ENCODE measurements at regions not wholly inside any gene's neighbourhood (a gene's known extent, or its start where the extent isn't known, plus 50 kb on each side); places are given as distances from the start of the nearest gene placed in this dataset.

DNA sequence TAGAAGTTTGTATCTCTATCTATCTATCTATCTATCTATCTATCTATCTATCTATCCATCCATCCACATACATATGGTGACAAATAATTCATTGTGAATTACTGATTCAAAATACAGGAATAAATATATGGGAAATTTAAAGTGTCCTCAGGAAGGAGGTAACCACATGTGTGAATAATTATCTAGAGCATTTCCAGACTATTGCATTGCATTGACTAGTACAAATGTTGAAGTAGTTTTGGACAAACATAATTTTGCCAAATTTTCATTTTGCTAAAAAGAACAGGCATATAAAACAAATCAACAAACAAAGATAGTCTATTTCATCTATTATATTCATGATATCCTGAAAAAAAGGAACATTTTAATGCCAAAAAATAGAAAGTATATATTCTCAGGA, 192.7 kb downstream of the UTRN start:
- TF ChIP-seq RAD21 (IDR thresholded peaks at IDR 0.05 in 1 of 2, conservative IDR thresholded peaks at IDR 0.05 in 1 of 2; ENCODE audit: low read depth in 2 of 2, low read length in 2 of 2) (no peak), POLR2A (IDR thresholded peaks at IDR 0.05; ENCODE audit: control extremely low read depth in 1 of 2, low read depth in 2 of 2, low read length in 2 of 2) (no peak), NRF1 (IDR thresholded peaks at IDR 0.05; ENCODE audit: low read depth, low read length) (no peak)
- TF ChIP-seq, protein P1, sequence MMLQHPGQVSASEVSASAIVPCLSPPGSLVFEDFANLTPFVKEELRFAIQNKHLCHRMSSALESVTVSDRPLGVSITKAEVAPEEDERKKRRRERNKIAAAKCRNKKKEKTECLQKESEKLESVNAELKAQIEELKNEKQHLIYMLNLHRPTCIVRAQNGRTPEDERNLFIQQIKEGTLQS (IDR thresholded peaks at IDR 0.05; ENCODE audit: insufficient read depth, low read depth, low read length): no peak
- TF ChIP-seq, protein P2, sequence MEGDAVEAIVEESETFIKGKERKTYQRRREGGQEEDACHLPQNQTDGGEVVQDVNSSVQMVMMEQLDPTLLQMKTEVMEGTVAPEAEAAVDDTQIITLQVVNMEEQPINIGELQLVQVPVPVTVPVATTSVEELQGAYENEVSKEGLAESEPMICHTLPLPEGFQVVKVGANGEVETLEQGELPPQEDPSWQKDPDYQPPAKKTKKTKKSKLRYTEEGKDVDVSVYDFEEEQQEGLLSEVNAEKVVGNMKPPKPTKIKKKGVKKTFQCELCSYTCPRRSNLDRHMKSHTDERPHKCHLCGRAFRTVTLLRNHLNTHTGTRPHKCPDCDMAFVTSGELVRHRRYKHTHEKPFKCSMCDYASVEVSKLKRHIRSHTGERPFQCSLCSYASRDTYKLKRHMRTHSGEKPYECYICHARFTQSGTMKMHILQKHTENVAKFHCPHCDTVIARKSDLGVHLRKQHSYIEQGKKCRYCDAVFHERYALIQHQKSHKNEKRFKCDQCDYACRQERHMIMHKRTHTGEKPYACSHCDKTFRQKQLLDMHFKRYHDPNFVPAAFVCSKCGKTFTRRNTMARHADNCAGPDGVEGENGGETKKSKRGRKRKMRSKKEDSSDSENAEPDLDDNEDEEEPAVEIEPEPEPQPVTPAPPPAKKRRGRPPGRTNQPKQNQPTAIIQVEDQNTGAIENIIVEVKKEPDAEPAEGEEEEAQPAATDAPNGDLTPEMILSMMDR (IDR thresholded peaks at IDR 0.05; ENCODE audit: control extremely low read depth in 1 of 3, insufficient read depth in 1 of 3, low read depth in 1 of 3, low read length in 3 of 3): no peak

Data from H1 (cell line).